ENCODE measurements at regions not wholly inside any gene's neighbourhood (a gene's known extent, or its start where the extent isn't known, plus 50 kb on each side); places are given as distances from the start of the nearest gene placed in this dataset.

- no peak for ATAC-seq (replicated peaks in 6 of 8)
- no peak overlapping the region for H3K27ac ChIP-seq
- in situ Hi-C loops (cut with MboI; ENCODE audit: low pct_unique_long_range_greater_than_20kb in 2 of 9, low sequenced_read_pairs in 9 of 9, unreplicated experiment in 9 of 9) = loop anchor here in 1 of 9 experiments (25.0 kb wide), 1 partner anchor 175 kb away; the partner anchor contains the start of gene RGMB
- WGBS, 10 experiments = 55 to 100% (median 92%) methylated on average over 5 of the region's 5 CpGs; no CpG with 5 or more reads in 1 of the 10 experiments
- H3K4me3 ChIP-seq = no peak overlapping the region
- H3K4me1 ChIP-seq (replicated peaks in 1 of 2) = peaks cover 8 to 25% of the 10 kb centered on the region in 2 donors
These were observed 186.3 kb upstream of the RGMB start for GRCh38 chr5:98587166-98587565.

- in situ Hi-C loops (cut with MboI; ENCODE audit: low pct_unique_long_range_greater_than_20kb in 2 of 9, low sequenced_read_pairs in 9 of 9, unreplicated experiment in 9 of 9) = loop anchor here in 1 of 9 experiments (25.0 kb wide), 1 partner anchor 174 kb away; the partner anchor contains the start of gene RGMB
- H3K27ac ChIP-seq = no peak overlapping the region
- ATAC-seq (replicated peaks in 6 of 8) = peak in 3 of 8 experiments; percentile 51 to 92 (median 60)
- H3K4me3 ChIP-seq = no peak overlapping the region
- peaks cover 8 to 24% of the 10 kb centered on the region in 2 donors for H3K4me1 ChIP-seq (replicated peaks in 1 of 2)
- WGBS, 10 experiments = 0 to 82% (median 43%) methylated on average over 1 to 3 of the region's 3 CpGs; no CpG with 5 or more reads in 1 of the 10 experiments
These were observed 185.2 kb upstream of the RGMB start for GRCh38 chr5:98588215-98588614.

- no peak overlapping the region for H3K27ac ChIP-seq
- in situ Hi-C loops (cut with MboI; ENCODE audit: low pct_unique_long_range_greater_than_20kb in 2 of 9, low sequenced_read_pairs in 9 of 9, unreplicated experiment in 9 of 9) = loop anchor here in 1 of 9 experiments (25.0 kb wide), 1 partner anchor 169 kb away; the partner anchor contains the start of gene RGMB
- H3K4me3 ChIP-seq = no peak overlapping the region
- WGBS, 10 experiments = 78 to 100% (median 89%) methylated on average over 1 to 4 of the region's 4 CpGs; no CpG with 5 or more reads in 2 of the 10 experiments
- H3K4me1 ChIP-seq (replicated peaks in 1 of 2) = no peaks in the 10 kb centered on the region
- ATAC-seq (replicated peaks in 6 of 8) = no peak
These were observed 180.0 kb upstream of the RGMB start for GRCh38 chr5:98593418-98593817.

DNA sequence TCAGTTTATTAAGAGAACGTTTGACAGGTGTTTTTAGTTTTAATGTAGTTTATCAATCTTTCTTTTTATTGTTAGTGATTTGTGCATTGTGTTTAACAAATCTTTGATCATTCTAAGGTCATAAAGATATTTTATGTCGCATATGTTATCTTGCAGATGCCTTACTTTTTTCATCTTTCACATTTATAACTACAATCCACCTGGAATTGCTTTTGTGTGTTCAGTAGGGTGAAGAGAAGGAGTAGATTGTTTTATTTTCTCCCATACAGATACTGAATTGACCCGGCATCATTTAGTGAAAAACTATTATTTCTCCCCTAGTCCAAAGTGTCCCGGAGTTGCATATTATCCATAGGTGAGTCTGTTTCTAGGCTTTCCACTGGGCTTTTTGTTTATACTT, 179.4 kb upstream of the RGMB start:
- WGBS, 10 experiments = 38 to 93% (median 78%) methylated on average over 2 to 4 of the region's 4 CpGs
- no peak for ATAC-seq (replicated peaks in 6 of 8)
- Histone ChIP-seq H3K27ac (no peak overlapping the region), H3K4me1 (replicated peaks in 1 of 2) (no peaks in the 10 kb centered on the region), H3K4me3 (no peak overlapping the region)
- in situ Hi-C loops (cut with MboI; ENCODE audit: low pct_unique_long_range_greater_than_20kb in 2 of 9, low sequenced_read_pairs in 9 of 9, unreplicated experiment in 9 of 9) = loop anchor here in 1 of 9 experiments (25.0 kb wide), 1 partner anchor 168 kb away; the partner anchor contains the start of gene RGMB

- no peak for ATAC-seq (replicated peaks in 6 of 8)
- in situ Hi-C loops (cut with MboI; ENCODE audit: low pct_unique_long_range_greater_than_20kb in 2 of 9, low sequenced_read_pairs in 9 of 9, unreplicated experiment in 9 of 9) = loop anchor here in 1 of 9 experiments (25.0 kb wide), 1 partner anchor 163 kb away; the partner anchor contains the start of gene RGMB
- no peak overlapping the region for H3K4me3 ChIP-seq
- WGBS, 10 experiments = 88 to 100% (median 100%) methylated on average over 1 of the region's 1 CpG; no CpG with 5 or more reads in 1 of the 10 experiments
- H3K27ac ChIP-seq = no peak overlapping the region
- H3K4me1 ChIP-seq (replicated peaks in 1 of 2) = no peaks in the 10 kb centered on the region
These were observed 174.4 kb upstream of the RGMB start for GRCh38 chr5:98599016-98599415.

DNA sequence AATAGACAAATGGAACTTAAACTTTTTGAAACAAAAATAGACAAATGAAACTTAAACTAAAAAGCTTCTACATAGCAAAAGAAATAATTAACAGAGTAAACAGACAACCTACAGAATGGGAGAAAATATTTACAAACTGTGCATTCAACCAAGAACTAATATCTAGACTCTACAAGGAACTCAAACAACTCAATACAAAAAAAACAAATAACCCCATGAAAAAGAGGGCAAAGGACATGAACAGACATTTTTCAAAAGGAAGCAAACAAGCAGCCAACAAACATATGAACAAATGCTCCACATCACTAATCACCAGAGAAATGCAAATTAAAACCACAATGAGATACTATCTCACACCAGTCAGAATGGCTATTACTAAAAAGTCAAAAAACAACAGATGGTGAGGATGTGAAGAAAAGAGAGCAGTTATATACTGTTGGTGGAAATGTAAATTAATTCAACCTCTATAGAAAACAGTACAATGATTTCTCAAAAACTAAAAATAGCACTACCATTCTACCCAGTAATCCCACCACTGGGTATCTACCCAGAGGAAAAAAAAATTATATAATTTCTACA, 170.8 kb upstream of the RGMB start:
- Histone ChIP-seq H3K4me3 (no peak overlapping the region), H3K27ac (no peak overlapping the region), H3K4me1 (replicated peaks in 1 of 2) (peaks cover 10 to 17% of the 10 kb centered on the region in 2 donors)
- in situ Hi-C loops (cut with MboI; ENCODE audit: low pct_unique_long_range_greater_than_20kb in 2 of 9, low sequenced_read_pairs in 9 of 9, unreplicated experiment in 9 of 9) = no loop called here
- no peak for ATAC-seq (replicated peaks in 6 of 8)

GRCh38 chr5:98603456-98603855, 170.0 kb upstream of the RGMB start:
- 25 to 100% (median 71%) methylated on average over 1 to 2 of the region's 2 CpGs; no CpG with 5 or more reads in 2 of the 10 experiments for WGBS, 10 experiments
- Histone ChIP-seq H3K4me3 (no peak overlapping the region), H3K4me1 (replicated peaks in 1 of 2) (peaks cover 10 to 17% of the 10 kb centered on the region in 2 donors), H3K27ac (no peak overlapping the region)
- no peak for ATAC-seq (replicated peaks in 6 of 8)
- in situ Hi-C loops (cut with MboI; ENCODE audit: low pct_unique_long_range_greater_than_20kb in 2 of 9, low sequenced_read_pairs in 9 of 9, unreplicated experiment in 9 of 9) = no loop called here

DNA sequence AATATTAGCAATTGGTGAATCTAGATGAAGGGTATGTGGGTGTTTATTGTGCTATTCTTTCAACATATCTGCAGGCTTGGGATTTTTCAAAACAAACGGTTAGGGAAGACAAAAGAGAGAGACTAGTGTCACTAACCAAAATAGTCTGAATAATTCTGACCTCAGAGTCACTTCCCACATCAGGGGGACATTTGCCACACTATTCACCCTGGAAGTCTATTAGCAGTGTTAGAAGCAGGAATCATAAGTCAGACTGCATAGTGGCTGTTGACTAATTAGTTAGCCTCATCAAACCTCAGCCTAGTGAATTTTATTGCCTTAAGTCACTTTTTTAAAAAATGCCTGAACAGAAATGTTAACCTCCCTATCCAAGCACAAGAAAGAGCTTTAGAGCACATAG, 169.2 kb upstream of the RGMB start:
- in situ Hi-C loops (cut with MboI; ENCODE audit: low pct_unique_long_range_greater_than_20kb in 2 of 9, low sequenced_read_pairs in 9 of 9, unreplicated experiment in 9 of 9) = no loop called here
- peak in 3 of 8 experiments; percentile 39 to 62 (median 49) for ATAC-seq (replicated peaks in 6 of 8)
- 0 to 90% (median 29%) methylated on average over 1 of the region's 1 CpG; no CpG with 5 or more reads in 1 of the 10 experiments for WGBS, 10 experiments
- H3K27ac ChIP-seq = no peak overlapping the region
- H3K4me3 ChIP-seq = no peak overlapping the region
- H3K4me1 ChIP-seq (replicated peaks in 1 of 2) = peaks cover 10 to 17% of the 10 kb centered on the region in 2 donors

DNA sequence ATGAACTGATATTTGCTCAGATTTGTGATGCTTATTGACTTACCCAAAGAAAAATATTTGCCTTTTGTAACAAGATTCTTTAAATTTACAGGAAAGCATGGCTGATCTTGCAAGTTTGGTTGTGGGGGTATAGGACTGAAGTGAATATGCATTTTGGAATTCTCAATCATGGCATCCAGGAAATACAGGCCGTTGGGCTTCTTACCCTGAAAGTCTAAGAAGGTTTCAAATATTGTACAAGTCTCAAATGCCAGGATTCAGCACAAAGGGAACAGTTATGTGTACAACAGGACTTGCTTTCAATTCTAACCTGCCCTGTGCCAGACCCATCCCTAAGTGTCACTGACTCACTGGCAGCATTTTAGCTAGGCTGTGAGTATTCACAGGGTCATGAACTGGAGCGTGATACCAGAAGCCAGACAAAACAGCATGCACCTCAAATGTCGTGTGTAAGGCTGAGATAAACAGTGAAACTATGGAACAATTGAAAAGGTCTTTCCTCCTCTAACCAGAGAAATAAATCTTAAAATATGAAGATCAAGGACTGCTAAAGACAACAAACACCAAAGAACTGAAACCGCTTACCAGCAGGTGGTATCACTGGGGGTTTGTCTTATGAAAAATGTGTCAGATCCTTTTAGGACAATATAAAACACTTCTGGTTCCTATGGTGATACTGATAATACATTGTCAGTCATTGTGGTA, 168.6 kb upstream of the RGMB start:
- Histone ChIP-seq H3K4me1 (replicated peaks in 1 of 2) (peaks cover 10 to 17% of the 10 kb centered on the region in 2 donors), H3K4me3 (no peak overlapping the region), H3K27ac (peak overlapping the region in 1 of 2 donors; percentile 23)
- peak in 5 of 8 experiments; percentile 38 to 58 (median 44) for ATAC-seq (replicated peaks in 6 of 8)
- in situ Hi-C loops (cut with MboI; ENCODE audit: low pct_unique_long_range_greater_than_20kb in 2 of 9, low sequenced_read_pairs in 9 of 9, unreplicated experiment in 9 of 9) = no loop called here
- WGBS, 10 experiments = 29 to 77% (median 55%) methylated on average over 1 to 4 of the region's 4 CpGs; no CpG with 5 or more reads in 3 of the 10 experiments

- Histone ChIP-seq H3K4me1 (replicated peaks in 1 of 2) (peaks cover 10 to 17% of the 10 kb centered on the region in 2 donors), H3K27ac (no peak overlapping the region), H3K4me3 (no peak overlapping the region)
- in situ Hi-C loops (cut with MboI; ENCODE audit: low pct_unique_long_range_greater_than_20kb in 2 of 9, low sequenced_read_pairs in 9 of 9, unreplicated experiment in 9 of 9) = no loop called here
- peak in 1 of 8 experiments; percentile 23 for ATAC-seq (replicated peaks in 6 of 8)
- 0 to 100% (median 67%) methylated on average over 1 of the region's 1 CpG; no CpG with 5 or more reads in 3 of the 10 experiments for WGBS, 10 experiments
These were observed 168.0 kb upstream of the RGMB start for GRCh38 chr5:98605426-98605825.

- 20 to 100% (median 55%) methylated on average over 1 to 2 of the region's 2 CpGs for WGBS, 10 experiments
- H3K4me3 ChIP-seq = no peak overlapping the region
- H3K4me1 ChIP-seq (replicated peaks in 1 of 2) = peaks cover 10 to 17% of the 10 kb centered on the region in 2 donors
- in situ Hi-C loops (cut with MboI; ENCODE audit: low pct_unique_long_range_greater_than_20kb in 2 of 9, low sequenced_read_pairs in 9 of 9, unreplicated experiment in 9 of 9) = no loop called here
- no peak overlapping the region for H3K27ac ChIP-seq
- no peak for ATAC-seq (replicated peaks in 6 of 8)
These were observed 166.5 kb upstream of the RGMB start for GRCh38 chr5:98606961-98607360.

GRCh38 chr5:98608052-98608451, 165.4 kb upstream of the RGMB start:
- WGBS, 10 experiments = 42 to 88% (median 68%) methylated on average over 1 to 3 of the region's 3 CpGs; no CpG with 5 or more reads in 1 of the 10 experiments
- in situ Hi-C loops (cut with MboI; ENCODE audit: low pct_unique_long_range_greater_than_20kb in 2 of 9, low sequenced_read_pairs in 9 of 9, unreplicated experiment in 9 of 9) = no loop called here
- H3K4me3 ChIP-seq = no peak overlapping the region
- H3K4me1 ChIP-seq (replicated peaks in 1 of 2) = peaks cover 10 to 22% of the 10 kb centered on the region in 2 donors
- H3K27ac ChIP-seq = no peak overlapping the region
- peak in 1 of 8 experiments; percentile 51 for ATAC-seq (replicated peaks in 6 of 8)

DNA sequence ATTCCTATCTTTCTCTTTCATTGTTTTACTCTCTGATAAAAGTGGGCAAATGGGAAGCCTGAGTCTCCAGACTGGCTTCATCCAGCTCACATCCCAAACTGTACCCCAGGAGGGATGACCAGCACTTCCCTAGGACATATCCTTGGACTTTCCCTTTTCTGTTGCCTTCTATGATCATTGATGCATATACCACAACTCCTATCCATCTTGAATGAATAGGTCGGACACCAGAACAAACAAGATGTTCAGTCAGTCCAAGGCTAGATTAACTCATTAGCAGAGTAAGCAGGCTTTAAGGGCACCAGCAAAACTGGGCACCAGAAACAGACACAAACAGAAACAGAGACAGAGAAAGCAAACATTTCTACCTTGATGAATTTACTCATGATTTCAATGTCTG, 159.1 kb upstream of the RGMB start:
- peak in 3 of 8 experiments; percentile 31 to 49 (median 43) for ATAC-seq (replicated peaks in 6 of 8)
- 40 to 86% (median 70%) methylated on average over 1 of the region's 1 CpG; no CpG with 5 or more reads in 5 of the 10 experiments for WGBS, 10 experiments
- Histone ChIP-seq H3K27ac (no peak overlapping the region), H3K4me3 (no peak overlapping the region), H3K4me1 (replicated peaks in 1 of 2) (peaks cover 11 to 15% of the 10 kb centered on the region in 2 donors)
- in situ Hi-C loops (cut with MboI; ENCODE audit: low pct_unique_long_range_greater_than_20kb in 2 of 9, low sequenced_read_pairs in 9 of 9, unreplicated experiment in 9 of 9) = no loop called here
